H4 (cell line): ENCODE measurements at regions not wholly inside any gene's neighbourhood (a gene's known extent, or its start where the extent isn't known, plus 50 kb on each side); places are given as distances from the start of the nearest gene placed in this dataset.

Source experiments
- DNase-seq: peaks from one replicate; pipeline ENCODE4 v3.0.0-alpha.2; 2015; ENCODE audit warnings: low spot score

DNA sequence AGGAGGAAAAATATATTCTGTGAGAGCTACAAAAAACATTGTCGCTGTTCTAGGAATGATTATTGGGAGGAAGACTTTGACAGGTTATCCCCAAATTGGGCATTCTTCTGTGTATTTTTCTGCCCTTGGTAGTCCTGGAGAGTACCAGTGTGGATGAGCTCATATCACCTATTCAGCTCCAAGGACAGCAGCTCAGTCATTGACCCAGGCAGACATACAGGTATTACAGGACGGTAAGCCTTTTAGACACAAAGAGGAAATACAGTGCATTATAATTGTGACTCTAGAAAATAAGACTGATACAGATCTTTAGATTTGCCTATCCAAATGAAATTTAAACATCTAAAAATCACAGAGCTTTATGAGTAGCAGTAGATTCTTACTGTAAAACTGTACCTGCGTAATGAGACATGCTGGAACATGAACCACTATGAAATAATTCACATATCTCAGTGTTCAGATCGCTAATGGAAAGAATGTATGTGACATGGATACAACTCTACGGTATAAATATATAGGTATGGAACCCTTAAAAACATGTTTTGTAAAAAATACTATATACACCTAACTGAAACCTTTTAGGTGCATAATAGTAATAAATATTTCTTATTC is 56.0 kb downstream of the PLK2 start:
- no peak for DNase-seq

DNA sequence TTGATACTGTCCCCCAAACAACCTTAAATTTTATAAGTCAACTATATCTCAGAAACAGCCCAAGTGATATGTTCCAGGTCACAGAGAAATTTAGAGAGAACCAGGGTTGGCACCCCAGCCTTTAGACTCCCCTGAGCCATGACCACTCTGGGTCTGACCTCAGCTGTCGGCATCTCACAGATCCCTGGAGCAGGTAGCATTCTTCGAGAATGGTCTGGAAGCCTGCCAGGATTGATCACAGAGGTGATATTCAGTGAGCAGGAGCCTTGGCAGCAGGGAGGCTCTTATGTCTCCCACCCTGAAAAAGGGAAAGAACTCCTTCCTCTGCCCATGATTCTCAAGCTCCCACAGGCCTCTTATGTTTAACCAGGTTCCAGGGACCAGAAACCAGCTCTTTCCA is 58.2 kb downstream of the PLK2 start:
- DNase-seq = no peak

DNA sequence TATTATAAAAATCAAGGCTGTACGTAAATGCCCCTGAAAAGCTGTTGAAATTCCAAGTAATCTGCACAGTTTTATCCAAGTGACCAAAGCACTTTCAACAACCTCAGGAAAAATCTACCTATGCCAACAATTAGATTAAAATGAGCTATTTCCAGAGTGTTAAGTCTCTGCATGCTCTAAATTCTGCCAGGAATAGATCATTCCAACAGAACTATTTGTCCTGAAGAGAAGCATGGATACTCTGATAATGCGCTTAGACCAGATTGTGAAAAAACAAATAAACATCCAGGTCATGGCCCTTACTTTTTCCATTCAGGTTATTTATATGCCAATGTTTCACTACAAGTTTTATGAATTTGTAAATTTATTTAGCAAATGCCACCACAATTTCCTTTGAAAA is 59.1 kb downstream of the PLK2 start:
- DNase-seq = no peak

DNA sequence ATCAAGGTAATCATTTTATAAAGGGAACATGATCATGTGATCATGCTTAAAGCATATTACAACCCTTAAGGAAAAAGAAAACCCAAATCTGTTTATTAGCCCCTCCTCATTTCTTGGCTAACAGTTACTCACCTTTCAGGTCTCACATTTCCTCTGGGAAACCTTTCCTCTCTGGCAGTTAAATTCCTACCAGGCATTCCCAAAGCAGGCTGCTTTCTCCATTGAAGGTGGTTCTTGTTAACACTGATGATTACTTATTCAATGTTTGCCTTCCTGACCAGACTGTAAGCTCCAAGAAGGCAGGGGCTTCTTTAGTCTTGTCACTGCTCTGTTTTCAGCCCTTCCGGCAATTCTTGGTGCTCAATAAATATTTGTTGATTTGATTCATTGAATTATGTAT is 59.9 kb downstream of the PLK2 start:
- DNase-seq = no peak

DNA sequence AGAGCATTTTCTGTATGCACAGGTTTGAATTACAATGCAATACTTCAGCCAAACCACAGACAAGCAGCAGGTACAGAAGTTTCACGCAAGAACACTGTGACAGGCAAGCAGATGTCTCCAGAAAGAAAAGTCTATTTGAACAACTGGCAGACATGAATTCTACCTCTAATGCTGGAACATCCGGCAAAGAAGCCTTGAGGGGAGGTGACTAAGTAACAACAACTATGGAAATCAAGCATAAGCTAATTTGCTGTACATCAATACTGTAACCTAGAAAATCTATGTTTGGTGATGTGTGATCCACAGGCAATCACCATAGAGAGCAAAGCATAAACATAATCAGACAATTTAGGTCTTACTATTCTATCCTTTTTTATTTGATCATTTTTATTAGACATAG is 65.5 kb downstream of the PLK2 start:
- no peak for DNase-seq

DNA sequence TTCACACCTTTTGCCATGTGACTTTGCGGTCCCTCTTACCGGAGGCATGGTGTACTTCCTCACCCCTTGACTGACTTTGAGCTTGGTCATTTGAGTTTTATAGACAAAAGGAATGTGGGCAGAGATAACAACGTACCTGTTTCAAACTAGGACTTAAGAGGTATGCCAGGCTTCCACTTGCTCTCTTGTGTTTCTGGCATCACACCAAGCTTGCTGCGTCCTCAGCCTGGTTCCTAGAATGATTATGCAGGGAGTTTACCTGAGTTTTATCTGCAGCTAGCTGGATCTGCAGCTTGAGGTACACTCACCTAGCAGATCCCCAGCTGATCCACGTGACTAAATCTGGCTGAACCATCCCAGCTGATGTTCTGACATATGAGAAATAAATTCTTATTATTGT is 66.2 kb downstream of the PLK2 start:
- DNase-seq = no peak

DNA sequence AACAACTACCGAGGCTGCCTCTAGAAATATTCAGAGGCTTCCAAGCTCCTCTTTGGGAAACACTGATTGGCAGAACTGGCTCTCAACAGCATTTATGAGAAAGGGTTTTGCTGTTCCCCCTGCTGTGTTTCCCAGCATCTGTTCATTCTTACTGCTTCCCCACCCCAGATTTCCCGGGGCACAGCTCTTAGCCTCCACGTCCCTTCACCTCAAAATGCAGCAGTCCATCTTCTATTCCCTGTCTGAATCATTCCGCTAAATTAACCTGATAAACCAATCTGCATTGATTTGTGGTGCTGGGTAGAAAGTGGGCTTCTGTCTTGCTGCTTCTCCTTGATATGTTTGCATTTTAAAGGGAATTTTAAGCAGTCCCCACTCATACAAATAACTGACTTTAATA is 67.4 kb downstream of the PLK2 start:
- DNase-seq = no peak

DNA sequence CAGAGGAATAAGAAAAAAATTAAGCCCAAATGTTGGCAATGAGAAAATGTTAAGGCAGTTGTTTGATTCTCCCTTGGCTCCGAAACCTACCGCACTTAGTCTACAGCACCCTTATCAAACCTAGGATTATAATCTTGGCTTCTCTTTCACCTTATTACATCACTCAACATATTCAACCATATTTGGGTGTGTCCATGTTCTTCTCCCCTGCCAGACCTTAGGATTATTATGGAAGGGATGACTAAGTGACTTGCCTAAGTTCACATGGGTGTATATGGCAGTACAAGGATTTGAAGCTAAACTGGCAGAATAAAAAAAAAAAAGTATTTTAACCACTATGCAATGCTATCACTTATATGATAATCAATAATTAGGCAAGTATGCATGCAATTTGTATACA is 76.4 kb downstream of the PLK2 start:
- DNase-seq = no peak

DNA sequence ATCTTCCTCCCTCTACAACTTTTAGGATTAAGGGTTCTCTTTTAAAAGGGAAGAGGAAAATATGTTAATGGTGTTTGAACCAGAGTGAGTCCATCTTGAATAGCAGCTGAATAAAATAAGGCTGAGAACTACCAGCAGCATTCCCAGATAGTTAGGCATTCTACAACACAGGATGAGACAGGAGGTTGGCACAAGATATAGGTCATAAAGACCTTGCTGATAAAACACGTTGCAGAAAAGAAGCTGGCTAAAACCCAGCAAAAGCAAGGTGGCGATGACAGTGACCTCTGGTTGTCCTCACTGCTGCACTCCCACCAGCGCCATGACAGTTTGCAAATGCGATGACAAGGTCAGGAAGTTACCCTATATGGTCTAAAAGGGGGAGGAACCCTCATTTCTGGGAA is 77.8 kb downstream of the PLK2 start:
- no peak for DNase-seq

DNA sequence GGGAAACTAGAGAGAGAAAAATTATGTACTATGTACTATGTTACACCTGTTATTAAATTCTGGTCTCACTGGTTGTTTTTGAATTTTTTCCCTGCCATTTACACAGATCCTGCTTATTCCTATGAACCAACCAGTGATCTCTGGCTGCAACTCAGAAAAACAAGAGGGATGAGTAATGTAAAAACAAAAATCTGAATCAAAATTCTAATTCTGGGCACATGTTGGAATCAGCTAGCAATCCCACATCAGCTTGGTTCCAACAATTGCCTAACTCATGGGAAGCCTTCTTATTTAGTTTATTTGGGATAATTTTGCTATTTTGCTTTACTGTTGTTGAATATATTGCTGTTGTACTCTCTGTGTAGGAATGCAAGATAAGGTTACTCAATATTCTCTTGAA is 78.3 kb downstream of the PLK2 start:
- no peak for DNase-seq

DNA sequence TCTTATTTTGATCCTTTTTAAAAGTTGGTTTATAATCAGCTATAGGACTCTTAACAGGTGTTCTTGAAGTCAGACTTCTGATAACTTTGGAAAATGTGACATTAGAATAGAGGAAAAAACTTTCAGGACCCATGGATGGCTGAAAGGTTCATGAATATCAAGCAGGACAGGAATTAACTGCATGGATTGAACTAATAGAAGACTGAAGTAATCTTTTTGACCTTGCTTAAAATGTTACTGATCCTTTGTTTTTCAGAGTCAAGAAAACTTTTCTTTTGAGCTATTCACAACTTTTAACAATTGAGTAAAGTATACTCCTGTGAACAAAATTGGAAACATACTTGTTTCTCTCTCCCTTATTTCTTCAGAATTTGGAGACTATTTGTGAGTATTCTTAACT is 79.2 kb downstream of the PLK2 start:
- DNase-seq = no peak

DNA sequence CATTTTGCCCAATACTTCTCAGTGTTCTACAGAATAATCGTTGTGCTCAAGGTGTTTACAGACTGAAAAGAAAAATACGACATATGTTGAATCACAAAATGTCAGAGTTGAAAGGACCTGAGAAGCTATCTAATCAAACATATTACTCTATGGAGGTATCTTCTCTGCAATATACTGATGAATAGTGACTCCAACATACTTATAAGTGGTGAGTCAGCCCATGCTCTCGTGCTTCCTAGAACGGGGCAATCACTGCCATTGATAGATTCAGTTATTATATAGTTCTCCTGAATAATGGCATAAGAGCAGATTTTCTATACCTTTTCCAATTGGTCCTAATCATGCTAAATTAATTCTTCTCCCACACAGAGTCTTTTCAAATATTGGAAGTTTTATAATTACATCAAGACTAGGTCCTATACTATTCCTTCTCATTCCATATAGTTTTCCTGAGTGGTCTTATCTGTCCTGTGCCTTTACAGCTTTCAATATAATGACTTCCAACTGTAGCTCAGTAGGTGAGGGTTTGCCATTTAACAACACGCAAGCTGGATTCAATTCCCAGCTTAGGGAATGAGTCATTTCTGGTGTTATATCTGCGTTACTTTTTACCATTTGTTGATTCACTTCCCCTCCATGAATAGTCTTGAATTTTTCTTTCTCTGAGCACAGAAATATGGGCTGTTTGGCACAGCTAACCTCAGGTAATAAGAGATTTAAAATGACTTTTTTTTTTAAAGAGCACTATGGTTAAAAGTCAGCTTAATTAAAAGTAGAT is 81.1 kb downstream of the PLK2 start:
- DNase-seq = no peak

DNA sequence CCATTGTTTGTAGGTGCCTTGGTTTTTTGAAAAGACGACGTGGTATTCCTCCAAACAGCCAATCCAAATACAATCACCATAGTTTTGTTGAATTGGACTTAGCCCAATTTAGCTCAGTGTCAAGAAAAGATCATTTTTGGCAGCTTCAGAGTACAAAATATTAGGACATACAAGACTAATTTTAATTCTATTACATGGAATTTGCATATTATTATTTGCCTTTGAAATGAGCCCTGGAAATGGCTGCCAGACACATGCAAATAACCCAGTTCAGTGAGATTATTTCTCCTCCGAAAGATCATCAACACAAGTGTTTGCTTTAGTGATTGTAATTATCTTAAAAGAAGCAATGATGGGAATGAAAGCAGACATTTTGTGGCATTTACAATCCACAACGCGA is 89.3 kb downstream of the PLK2 start:
- DNase-seq = no peak

DNA sequence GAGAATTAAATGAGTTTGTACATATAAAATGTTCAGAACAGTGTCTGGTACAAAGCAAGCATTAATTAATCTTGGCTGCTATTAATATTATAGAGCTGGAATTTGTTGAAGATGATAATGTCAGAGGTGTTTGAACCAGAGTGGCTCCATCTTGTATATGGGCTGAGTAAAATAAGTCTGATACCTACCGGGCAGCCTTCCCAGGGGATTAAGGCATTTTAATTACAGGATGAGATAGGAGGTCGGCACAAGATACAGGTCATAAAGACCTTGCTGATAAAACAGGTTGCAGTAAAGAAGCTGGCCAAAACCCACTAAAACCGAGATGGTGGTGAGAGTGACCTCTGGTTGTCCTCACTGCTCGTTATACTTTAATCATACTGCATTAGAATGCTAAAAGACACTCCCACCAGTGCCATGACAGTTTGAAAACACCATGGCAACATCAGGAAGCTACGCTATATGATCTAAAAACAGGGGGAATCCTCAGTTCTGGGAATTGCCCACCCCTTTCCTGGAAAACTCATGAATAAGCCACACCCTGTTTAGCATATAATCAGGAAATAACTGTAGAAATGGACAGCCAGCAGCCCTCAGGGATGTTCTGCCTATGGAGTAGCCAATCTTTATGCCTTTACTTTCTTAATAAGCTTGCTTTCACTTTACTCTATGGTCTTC is 90.2 kb downstream of the PLK2 start:
- DNase-seq = no peak

DNA sequence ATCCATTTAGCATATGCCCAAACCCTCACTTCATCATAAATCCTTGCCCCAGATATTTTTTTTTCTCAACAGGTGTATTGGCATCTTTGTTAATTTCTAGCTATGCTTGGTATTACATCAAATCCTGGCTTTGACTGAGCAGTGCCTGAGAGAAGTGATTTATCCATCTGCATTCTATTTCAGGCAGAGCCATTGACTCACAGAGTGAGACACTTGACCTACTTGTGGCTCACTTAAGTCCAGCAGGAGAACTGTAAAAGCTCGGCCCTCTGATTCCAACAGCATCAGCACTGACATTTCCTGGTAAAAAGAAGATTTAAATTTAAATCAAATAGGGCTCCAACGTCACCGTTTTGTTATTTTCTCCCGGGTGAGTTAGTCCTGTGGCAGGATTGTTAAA is 93.4 kb downstream of the PLK2 start:
- no peak for DNase-seq

DNA sequence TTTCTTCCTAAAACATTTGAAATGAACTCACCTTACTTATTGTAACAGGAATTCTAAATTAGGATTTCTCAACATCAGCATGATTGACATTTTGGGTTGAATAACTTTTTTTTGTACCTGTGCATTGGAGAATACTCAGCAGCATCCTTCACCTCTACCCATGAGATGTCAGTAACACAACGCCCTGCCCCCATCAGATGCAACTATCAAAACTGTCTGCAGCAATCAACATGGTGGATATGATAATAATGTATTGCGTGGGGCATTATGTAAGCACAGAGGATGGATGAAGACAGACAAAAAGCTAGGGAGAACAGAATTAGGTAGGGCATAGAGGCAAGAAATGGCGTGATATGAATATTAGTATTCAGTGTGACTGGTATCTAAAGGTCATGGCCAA is 94.1 kb downstream of the PLK2 start:
- DNase-seq = no peak

DNA sequence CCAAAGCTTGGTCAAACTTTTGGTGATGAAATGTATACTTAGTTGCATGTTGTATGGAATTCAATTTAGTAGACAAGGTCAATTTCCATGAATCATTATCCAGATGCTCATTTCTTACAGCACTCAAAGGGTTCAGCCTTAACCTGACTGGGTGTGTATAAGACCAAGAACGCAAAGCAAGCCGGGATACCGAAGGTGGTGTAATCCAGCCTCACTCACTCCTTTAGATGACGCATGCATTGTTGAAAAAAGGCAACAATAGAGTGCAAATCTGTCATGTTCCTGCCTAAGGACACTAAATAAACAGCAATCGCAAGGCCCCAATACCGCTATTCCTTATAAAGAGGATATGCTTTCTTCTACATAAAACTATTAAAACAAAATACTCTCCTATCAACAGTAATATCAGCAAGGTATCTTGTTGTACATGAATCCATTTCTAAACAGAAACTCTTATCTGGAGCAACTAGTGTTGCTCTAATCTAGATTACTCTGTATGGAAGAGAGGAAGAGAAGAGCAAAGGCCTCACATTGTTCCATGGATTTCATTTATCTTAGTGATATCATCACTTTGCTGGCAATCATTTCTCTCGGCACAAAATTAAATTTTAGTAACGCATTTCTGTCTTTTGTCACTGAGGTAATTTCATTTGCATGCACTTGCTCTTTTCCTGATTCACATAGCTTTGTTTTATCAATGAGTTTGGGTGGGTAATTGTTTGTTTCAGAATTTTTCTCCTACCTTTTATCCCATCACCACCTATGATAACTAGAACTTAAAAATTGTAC is 96.2 kb downstream of the PLK2 start:
- no peak for DNase-seq

DNA sequence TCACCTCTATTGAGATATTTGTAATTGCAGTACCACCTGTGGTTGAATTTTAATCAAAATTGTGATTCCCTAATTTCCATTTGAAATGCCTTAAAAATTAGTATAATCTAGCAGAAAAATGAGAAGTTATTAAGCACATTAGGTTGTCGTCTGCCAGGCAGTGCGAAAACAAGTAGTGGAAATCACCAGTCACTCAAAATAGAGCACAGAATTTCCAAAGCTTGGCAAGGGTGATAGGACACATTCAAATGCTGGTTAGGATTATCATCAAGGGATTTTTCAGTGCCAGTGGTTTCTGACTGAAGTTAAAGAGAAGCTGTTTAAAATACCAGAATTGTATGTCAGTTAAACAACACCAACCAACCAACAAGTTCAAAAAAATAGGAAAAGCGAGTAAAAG is 97.8 kb downstream of the PLK2 start:
- DNase-seq = no peak

DNA sequence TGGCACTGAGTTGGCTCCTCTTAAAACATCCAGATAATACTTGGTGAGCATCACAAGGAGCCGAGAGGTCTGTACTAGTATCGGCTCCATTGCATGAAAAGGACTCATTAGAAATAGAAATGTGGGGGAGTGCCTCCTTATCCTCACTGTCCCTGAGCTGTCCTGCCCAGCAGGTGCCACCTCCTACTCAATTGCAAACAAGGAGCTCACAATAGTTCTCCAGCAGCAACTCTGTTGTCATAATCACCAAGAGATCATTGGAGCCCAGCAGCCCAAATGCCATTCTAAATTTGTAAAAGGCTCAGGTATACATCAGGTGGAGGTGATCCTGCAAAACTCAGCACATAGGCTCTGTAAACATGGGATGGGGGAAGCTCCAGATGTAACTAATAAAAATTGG is 99.1 kb downstream of the PLK2 start:
- DNase-seq = no peak

DNA sequence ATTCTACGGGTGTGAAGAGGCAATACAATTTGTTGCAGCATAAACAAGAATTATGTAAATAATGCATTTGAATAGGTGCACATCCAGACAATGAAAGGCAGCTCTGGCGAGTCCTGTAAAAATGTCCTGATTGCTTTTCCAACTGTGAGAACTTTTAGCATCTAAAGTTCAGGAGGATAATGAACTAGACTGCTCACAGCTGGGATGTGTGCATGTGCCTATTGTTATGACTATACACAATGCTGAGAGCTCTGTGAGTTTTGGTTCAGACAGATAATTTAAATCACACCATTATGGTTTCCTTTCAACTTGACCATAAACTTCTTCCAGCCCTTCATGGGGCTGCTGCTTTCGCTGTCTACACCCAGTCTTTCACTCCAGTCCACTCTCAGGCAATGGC is 99.9 kb downstream of the PLK2 start:
- no peak for DNase-seq

DNA sequence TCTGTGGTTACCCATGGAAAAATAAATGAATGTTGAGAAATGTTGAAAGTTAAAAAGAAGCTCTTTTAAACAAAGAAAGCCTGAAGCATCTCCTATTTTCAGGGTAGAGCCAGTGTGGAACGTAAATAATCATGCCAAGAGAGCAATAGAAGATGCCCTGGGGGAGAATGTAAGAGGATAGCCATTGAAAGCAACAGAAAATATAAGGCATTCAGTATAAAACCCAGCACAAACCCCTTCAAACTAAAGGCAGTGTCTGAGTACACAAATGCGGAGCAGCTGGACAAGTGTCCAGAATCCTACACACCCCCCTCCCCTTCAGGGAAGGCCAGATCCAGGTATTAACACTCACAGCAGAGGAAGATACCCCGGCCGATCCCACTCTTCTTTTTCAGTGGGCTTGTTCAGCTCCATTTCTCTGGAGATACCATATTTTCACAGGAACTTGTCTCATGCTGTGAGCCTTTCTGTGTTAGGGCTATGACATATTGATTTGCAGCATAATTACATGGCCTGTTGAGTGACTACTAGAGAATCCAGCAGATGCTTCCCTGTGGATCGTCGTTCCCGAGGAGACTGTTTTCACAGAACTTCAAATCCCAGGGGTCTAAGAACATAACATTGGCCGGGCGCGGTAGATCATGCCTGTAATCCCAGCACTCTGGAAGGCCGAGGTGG is 101.2 kb downstream of the PLK2 start:
- DNase-seq = no peak
